ENCODE measurements at regions not wholly inside any gene's neighbourhood (a gene's known extent, or its start where the extent isn't known, plus 50 kb on each side); places are given as distances from the start of the nearest gene placed in this dataset.

- Mint-ChIP-seq H3K4me3 (ENCODE audit: unreplicated experiment) (no peak overlapping the region), H3K9me3 (ENCODE audit: unreplicated experiment) (no peaks in the 10 kb centered on the region), H3K4me1 (ENCODE audit: low read depth, unreplicated experiment) (no peaks in the 10 kb centered on the region), H3K36me3 (ENCODE audit: low read depth, unreplicated experiment) (no peaks in the 10 kb centered on the region), H3K27me3 (ENCODE audit: low read depth, unreplicated experiment) (no peaks in the 10 kb centered on the region), H3K27ac (ENCODE audit: unreplicated experiment) (no peak overlapping the region)
- Histone ChIP-seq H3K4me3 (ENCODE audit: insufficient read depth, low read depth, low read length) (no peak overlapping the region), H3K79me2 (ENCODE audit: insufficient read depth, low read length) (no peaks in the 10 kb centered on the region), H3K9ac (ENCODE audit: low read length) (no peak overlapping the region), H2AFZ (ENCODE audit: low read depth, low read length) (no peak overlapping the region), H4K20me1 (ENCODE audit: insufficient read depth, low read length) (no peaks in the 10 kb centered on the region), H3K36me3 (ENCODE audit: insufficient read depth, low read length) (no peaks in the 10 kb centered on the region), H3K27me3 (ENCODE audit: insufficient read depth, low read length) (no peaks in the 10 kb centered on the region), H3K4me2 (ENCODE audit: low read length) (no peak overlapping the region), H3K27ac (ENCODE audit: low read depth, low read length) (no peak overlapping the region), H3K9me3 (ENCODE audit: insufficient read depth, low read depth, low read length) (no peaks in the 10 kb centered on the region), H3K4me1 (ENCODE audit: insufficient read depth, low read length) (no peaks in the 10 kb centered on the region)
- FAIRE-seq (no peak), DNase-seq (ENCODE audit: low read depth) (no peak)
- TF ChIP-seq EZH2 (IDR thresholded peaks at IDR 0.05; ENCODE audit: insufficient read depth, low read length): no peak
- TF ChIP-seq, protein P1, sequence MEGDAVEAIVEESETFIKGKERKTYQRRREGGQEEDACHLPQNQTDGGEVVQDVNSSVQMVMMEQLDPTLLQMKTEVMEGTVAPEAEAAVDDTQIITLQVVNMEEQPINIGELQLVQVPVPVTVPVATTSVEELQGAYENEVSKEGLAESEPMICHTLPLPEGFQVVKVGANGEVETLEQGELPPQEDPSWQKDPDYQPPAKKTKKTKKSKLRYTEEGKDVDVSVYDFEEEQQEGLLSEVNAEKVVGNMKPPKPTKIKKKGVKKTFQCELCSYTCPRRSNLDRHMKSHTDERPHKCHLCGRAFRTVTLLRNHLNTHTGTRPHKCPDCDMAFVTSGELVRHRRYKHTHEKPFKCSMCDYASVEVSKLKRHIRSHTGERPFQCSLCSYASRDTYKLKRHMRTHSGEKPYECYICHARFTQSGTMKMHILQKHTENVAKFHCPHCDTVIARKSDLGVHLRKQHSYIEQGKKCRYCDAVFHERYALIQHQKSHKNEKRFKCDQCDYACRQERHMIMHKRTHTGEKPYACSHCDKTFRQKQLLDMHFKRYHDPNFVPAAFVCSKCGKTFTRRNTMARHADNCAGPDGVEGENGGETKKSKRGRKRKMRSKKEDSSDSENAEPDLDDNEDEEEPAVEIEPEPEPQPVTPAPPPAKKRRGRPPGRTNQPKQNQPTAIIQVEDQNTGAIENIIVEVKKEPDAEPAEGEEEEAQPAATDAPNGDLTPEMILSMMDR (IDR thresholded peaks at IDR 0.05; ENCODE audit: insufficient read depth, low read depth, low read length): no peak
Observed at GRCh38 chr6:114886670-114887436, 544.0 kb upstream of the HS3ST5 start.

DNA sequence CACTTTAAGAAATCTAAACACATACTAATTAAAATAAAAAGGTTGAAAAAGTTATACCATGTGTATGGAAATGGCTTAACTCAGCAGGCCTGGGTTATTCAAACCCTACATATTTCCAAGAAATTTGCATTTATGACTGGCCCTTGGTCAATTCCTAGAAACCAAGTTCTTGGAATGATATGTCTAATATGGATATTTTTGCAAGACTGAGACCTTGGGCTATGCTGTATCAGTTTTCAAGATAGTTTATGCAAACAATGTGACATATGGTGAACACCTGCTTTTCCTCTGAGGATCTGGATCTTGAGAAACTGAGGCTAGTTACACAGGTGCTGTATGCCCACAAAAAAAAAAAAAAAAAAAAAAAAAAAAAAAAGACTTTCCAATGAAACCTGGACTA, 536.9 kb upstream of the HS3ST5 start:
- H3K27ac Mint-ChIP-seq (ENCODE audit: unreplicated experiment): no peak overlapping the region
- no peaks in the 10 kb centered on the region for H3K27me3 Mint-ChIP-seq (ENCODE audit: low read depth, unreplicated experiment)
- Histone ChIP-seq H3K9ac (ENCODE audit: low read length) (no peak overlapping the region), H3K4me3 (ENCODE audit: insufficient read depth, low read depth, low read length) (no peak overlapping the region), H4K20me1 (ENCODE audit: insufficient read depth, low read length) (no peaks in the 10 kb centered on the region), H3K4me2 (ENCODE audit: low read length) (no peak overlapping the region), H3K27ac (ENCODE audit: low read depth, low read length) (no peak overlapping the region), H3K27me3 (ENCODE audit: insufficient read depth, low read length) (no peaks in the 10 kb centered on the region), H3K79me2 (ENCODE audit: insufficient read depth, low read length) (no peaks in the 10 kb centered on the region), H3K4me1 (ENCODE audit: insufficient read depth, low read length) (no peaks in the 10 kb centered on the region), H2AFZ (ENCODE audit: low read depth, low read length) (no peak overlapping the region), H3K36me3 (ENCODE audit: insufficient read depth, low read length) (no peaks in the 10 kb centered on the region), H3K9me3 (ENCODE audit: insufficient read depth, low read depth, low read length) (no peaks in the 10 kb centered on the region)
- H3K9me3 Mint-ChIP-seq (ENCODE audit: unreplicated experiment): no peaks in the 10 kb centered on the region
- DNase-seq (ENCODE audit: low read depth): no peak
- H3K36me3 Mint-ChIP-seq (ENCODE audit: low read depth, unreplicated experiment): no peaks in the 10 kb centered on the region
- no peak overlapping the region for H3K4me3 Mint-ChIP-seq (ENCODE audit: unreplicated experiment)
- FAIRE-seq: no peak
- TF ChIP-seq EZH2 (IDR thresholded peaks at IDR 0.05; ENCODE audit: insufficient read depth, low read length): no peak
- TF ChIP-seq, protein P1 (IDR thresholded peaks at IDR 0.05; ENCODE audit: insufficient read depth, low read depth, low read length): no peak
- no peaks in the 10 kb centered on the region for H3K4me1 Mint-ChIP-seq (ENCODE audit: low read depth, unreplicated experiment)

DNA sequence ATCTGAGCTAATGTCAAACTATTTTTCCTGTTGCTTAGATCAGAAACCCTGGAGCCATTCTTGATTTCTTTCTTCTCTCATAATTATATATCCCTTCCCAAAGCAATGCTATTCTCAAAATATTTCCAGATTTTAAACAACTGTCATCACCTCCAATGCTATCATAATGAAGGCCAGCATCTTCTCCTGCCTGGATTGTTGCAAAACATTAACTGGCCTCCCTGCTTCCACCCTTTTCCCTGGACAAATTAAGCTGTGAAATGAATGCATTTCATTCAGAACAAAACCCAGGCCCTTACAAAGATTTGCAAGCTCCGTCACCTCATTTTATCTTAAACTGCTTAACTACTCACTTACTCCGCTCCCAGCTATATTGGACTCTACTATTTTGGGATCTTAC, 535.3 kb upstream of the HS3ST5 start:
- H3K4me1 Mint-ChIP-seq (ENCODE audit: low read depth, unreplicated experiment): no peaks in the 10 kb centered on the region
- H3K27ac Mint-ChIP-seq (ENCODE audit: unreplicated experiment): no peak overlapping the region
- no peaks in the 10 kb centered on the region for H3K27me3 ChIP-seq (ENCODE audit: insufficient read depth, low read length)
- H3K27me3 Mint-ChIP-seq (ENCODE audit: low read depth, unreplicated experiment): no peaks in the 10 kb centered on the region
- H3K36me3 Mint-ChIP-seq (ENCODE audit: low read depth, unreplicated experiment): no peaks in the 10 kb centered on the region
- H3K9me3 ChIP-seq (ENCODE audit: insufficient read depth, low read depth, low read length): no peaks in the 10 kb centered on the region
- H3K9me3 Mint-ChIP-seq (ENCODE audit: unreplicated experiment): no peaks in the 10 kb centered on the region
- no peak overlapping the region for H3K9ac ChIP-seq (ENCODE audit: low read length)
- H3K79me2 ChIP-seq (ENCODE audit: insufficient read depth, low read length): no peaks in the 10 kb centered on the region
- TF ChIP-seq, protein P1 (IDR thresholded peaks at IDR 0.05; ENCODE audit: insufficient read depth, low read depth, low read length): no peak
- no peak for TF ChIP-seq EZH2 (IDR thresholded peaks at IDR 0.05; ENCODE audit: insufficient read depth, low read length)
- H3K4me3 Mint-ChIP-seq (ENCODE audit: unreplicated experiment): no peak overlapping the region
- no peak overlapping the region for H3K4me3 ChIP-seq (ENCODE audit: insufficient read depth, low read depth, low read length)
- H3K4me2 ChIP-seq (ENCODE audit: low read length): no peak overlapping the region
- no peak for DNase-seq (ENCODE audit: low read depth)
- no peak overlapping the region for H3K27ac ChIP-seq (ENCODE audit: low read depth, low read length)
- H3K36me3 ChIP-seq (ENCODE audit: insufficient read depth, low read length): no peaks in the 10 kb centered on the region
- H4K20me1 ChIP-seq (ENCODE audit: insufficient read depth, low read length): no peaks in the 10 kb centered on the region
- no peak overlapping the region for H2AFZ ChIP-seq (ENCODE audit: low read depth, low read length)
- FAIRE-seq: no peak
- no peaks in the 10 kb centered on the region for H3K4me1 ChIP-seq (ENCODE audit: insufficient read depth, low read length)

Measured in astrocyte (in vitro differentiated cells and primary cell).